Stomach (tissue), 4 donors: ENCODE measurements at regions not wholly inside any gene's neighbourhood (a gene's known extent, or its start where the extent isn't known, plus 50 kb on each side); places are given as distances from the start of the nearest gene placed in this dataset.

Experiments used
- CTCF ChIP-seq, 7 experiments: fragments of 450-650 bp in 4 of 7; fragments of 200-600 bp in 3 of 7; sonication (generic) in 3 of 7; IDR thresholded peaks; one replicate each; pipeline ENCODE4 v1.5.1; 2016 to 2019; ENCODE audit warnings: antibody characterized with exemption in 7 of 7, control low read depth in 2 of 7, mild to moderate bottlenecking in 1 of 7
- POLR2AphosphoS5 ChIP-seq, 3 donors: sonication (generic); formaldehyde crosslinking; IDR thresholded peaks; one replicate each; pipeline ENCODE4 v1.6.1; 2016; ENCODE audit warnings: antibody characterized with exemption in 3 of 3

DNA sequence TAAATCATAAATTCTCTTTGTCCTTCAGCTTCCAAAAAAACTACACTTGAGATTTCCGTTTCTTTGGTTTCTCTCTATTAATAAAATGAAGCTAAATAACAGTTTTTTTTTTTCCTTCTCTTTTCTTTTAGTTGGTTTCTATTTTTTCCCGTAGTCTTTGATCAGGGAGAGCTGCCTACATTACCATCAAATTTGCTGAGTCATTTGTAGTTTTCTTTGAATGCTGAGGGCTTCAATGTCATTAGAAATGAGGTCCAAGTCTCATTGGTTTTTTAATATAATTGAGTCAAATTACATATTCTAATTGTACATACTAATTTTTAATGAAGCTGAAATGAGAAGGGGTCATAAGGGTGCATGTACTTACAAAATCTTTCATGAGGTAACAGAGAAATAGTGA is 550.2 kb downstream of the GBA3 start:
- TF ChIP-seq CTCF (IDR thresholded peaks at IDR 0.05) (no peak), POLR2AphosphoS5 (IDR thresholded peaks at IDR 0.05) (no peak)
